ENCODE measurements at regions not wholly inside any gene's neighbourhood (a gene's known extent, or its start where the extent isn't known, plus 50 kb on each side); places are given as distances from the start of the nearest gene placed in this dataset.

DNA sequence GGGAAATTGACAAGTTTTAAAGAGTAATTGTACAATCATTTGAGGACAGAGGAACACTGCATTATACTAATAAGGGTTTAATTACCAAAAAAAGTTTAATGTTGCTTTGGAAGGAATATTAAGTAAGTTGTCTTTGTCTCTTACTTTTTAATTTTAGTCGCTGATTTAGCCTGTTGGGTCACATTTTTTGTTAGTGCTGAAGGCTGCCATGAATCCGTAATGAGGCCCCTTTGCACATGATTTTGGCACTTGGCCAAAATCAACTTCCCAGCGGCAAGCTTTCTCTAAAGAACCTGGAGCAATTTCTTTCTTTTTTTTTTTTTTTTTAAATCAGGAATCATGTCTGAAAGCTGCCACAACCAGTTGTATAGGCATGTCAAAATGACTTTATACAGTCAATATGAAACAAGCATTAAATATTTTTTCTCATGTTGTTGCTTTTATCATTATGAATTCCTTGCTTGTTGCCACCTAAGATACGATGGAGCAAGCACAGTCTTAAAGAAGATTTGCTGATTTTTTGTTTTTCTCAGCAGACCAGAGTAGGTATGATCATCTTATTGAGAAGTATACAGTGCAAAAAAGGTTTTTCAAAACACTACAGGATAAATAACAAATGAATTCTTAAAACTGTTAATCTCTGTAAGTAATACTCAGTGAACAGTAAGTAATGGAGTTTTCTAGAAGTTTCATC, 690.4 kb downstream of the USP25 start:
- TF ChIP-seq, protein P1, sequence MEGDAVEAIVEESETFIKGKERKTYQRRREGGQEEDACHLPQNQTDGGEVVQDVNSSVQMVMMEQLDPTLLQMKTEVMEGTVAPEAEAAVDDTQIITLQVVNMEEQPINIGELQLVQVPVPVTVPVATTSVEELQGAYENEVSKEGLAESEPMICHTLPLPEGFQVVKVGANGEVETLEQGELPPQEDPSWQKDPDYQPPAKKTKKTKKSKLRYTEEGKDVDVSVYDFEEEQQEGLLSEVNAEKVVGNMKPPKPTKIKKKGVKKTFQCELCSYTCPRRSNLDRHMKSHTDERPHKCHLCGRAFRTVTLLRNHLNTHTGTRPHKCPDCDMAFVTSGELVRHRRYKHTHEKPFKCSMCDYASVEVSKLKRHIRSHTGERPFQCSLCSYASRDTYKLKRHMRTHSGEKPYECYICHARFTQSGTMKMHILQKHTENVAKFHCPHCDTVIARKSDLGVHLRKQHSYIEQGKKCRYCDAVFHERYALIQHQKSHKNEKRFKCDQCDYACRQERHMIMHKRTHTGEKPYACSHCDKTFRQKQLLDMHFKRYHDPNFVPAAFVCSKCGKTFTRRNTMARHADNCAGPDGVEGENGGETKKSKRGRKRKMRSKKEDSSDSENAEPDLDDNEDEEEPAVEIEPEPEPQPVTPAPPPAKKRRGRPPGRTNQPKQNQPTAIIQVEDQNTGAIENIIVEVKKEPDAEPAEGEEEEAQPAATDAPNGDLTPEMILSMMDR (IDR thresholded peaks at IDR 0.05; ENCODE audit: low read depth, low read length) = no peak
- TF ChIP-seq EZH2phosphoT487 (IDR thresholded peaks at IDR 0.05; ENCODE audit: low read depth) = no peak
